ENCODE measurements at regions not wholly inside any gene's neighbourhood (a gene's known extent, or its start where the extent isn't known, plus 50 kb on each side); places are given as distances from the start of the nearest gene placed in this dataset.

DNA sequence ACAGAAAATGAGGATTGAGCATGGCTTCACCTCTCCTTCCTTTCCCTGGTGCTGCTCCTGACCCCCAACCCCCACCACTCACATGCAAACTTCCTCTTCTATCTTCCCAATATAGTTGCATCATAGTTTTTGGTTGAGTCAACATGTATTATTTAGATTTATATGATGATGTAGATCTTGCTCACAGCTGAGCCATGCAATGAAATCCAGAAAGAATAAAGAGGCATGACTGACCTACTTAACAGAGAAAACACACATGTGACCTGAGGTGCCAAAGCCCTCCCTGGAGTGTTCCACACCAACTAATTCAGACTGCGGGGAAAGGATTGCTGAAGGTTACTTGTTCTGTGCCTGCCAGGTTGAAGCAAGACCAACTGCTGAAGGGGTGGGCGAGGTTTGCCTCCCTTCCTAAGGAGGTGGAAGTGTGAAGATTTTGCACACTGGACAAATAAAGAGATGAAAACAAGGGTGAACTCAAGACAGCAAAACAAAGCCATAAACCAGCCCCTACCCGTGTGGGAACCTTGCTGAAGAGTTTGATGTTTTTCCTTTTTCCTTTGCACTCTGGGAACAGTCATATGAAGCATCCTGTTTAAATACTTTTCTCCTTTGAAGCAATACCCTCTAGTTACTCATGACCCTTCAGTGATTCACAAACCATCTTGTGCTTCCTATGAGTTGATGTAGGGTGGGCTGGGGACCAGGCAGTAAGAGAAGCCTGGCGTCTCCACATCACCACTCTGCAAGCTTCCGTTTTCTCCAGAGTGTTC is 155.2 kb upstream of the UBE2E1 start:
- TF ChIP-seq, protein P1, sequence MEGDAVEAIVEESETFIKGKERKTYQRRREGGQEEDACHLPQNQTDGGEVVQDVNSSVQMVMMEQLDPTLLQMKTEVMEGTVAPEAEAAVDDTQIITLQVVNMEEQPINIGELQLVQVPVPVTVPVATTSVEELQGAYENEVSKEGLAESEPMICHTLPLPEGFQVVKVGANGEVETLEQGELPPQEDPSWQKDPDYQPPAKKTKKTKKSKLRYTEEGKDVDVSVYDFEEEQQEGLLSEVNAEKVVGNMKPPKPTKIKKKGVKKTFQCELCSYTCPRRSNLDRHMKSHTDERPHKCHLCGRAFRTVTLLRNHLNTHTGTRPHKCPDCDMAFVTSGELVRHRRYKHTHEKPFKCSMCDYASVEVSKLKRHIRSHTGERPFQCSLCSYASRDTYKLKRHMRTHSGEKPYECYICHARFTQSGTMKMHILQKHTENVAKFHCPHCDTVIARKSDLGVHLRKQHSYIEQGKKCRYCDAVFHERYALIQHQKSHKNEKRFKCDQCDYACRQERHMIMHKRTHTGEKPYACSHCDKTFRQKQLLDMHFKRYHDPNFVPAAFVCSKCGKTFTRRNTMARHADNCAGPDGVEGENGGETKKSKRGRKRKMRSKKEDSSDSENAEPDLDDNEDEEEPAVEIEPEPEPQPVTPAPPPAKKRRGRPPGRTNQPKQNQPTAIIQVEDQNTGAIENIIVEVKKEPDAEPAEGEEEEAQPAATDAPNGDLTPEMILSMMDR (IDR thresholded peaks at IDR 0.05 in 8 of 11, conservative IDR thresholded peaks at IDR 0.05 in 3 of 11): no peak
- TF ChIP-seq POLR2A (IDR thresholded peaks at IDR 0.05): no peak
